Neural progenitor cell (in vitro differentiated cells): ENCODE measurements at regions not wholly inside any gene's neighbourhood (a gene's known extent, or its start where the extent isn't known, plus 50 kb on each side); places are given as distances from the start of the nearest gene placed in this dataset.
A peak's percentile ranks its signal among the peaks of the same experiment; 100 is the strongest.

ENCODE experiments used
- DNase-seq: peaks from one replicate; pipeline ENCODE4 v3.0.0-alpha.2; 2016; ENCODE audit warnings: low spot score
- H2AFZ ChIP-seq: fragments of 200-600 bp; sonication (generic); replicated peaks from 2 replicates; pipeline ENCODE4 v1.6.1; 2016; ENCODE audit warnings: antibody characterized with exemption
- H3F3A ChIP-seq: fragments of 200-600 bp; sonication (generic); 2 replicates; pipeline ENCODE4 v1.6.1; 2016; ENCODE audit warnings: antibody characterized with exemption, low read depth
- H3K27ac ChIP-seq: fragments of 200-600 bp; sonication (generic); 2 replicates; pipeline ENCODE4 v1.5.1; 2016; ENCODE audit warnings: mild to moderate bottlenecking
- H3K27me3 ChIP-seq: fragments of 200-600 bp; sonication (generic); 2 replicates; pipeline ENCODE4 v1.6.1; 2016; ENCODE audit warnings: mild to moderate bottlenecking, moderate library complexity
- H3K36me3 ChIP-seq: fragments of 200-600 bp; sonication (generic); 2 replicates; pipeline ENCODE4 v1.5.1; 2016
- H3K4me1 ChIP-seq: fragments of 200-600 bp; sonication (generic); 2 replicates; pipeline ENCODE4 v1.6.1; 2016; ENCODE audit warnings: mixed run types
- H3K4me2 ChIP-seq: fragments of 200-600 bp; sonication (generic); 2 replicates; pipeline ENCODE4 v1.6.1; 2016
- H3K4me3 ChIP-seq: fragments of 200-600 bp; sonication (generic); 2 replicates; pipeline ENCODE4 v1.5.1; 2016
- H3K79me2 ChIP-seq: fragments of 200-600 bp; sonication (generic); 2 replicates; pipeline ENCODE4 v1.6.1; 2016; ENCODE audit warnings: low read depth
- H3K9ac ChIP-seq: fragments of 200-600 bp; sonication (generic); 2 replicates; pipeline ENCODE4 v1.6.1; 2016
- H3K9me3 ChIP-seq: fragments of 200-600 bp; sonication (generic); 2 replicates; pipeline ENCODE4 v1.5.1; 2016; ENCODE audit warnings: low read depth
- H4K20me1 ChIP-seq: fragments of 200-600 bp; sonication (generic); 2 replicates; pipeline ENCODE4 v1.6.1; 2016; ENCODE audit warnings: low read depth
- H3K27ac Mint-ChIP-seq: 3 replicates; pipeline ENCODE4 v1.8.0; 2021; ENCODE audit warnings: mixed read lengths
- H3K27me3 Mint-ChIP-seq: 2 replicates; pipeline ENCODE4 v1.8.0; 2022; ENCODE audit warnings: low read depth, mild to moderate bottlenecking, inconsistent platforms, moderate library complexity, mixed read lengths; ENCODE audit not compliant: insufficient read depth
- H3K36me3 Mint-ChIP-seq: 3 replicates; pipeline ENCODE4 v1.8.0; 2021; ENCODE audit warnings: mixed read lengths
- H3K4me1 Mint-ChIP-seq: 3 replicates; pipeline ENCODE4 v1.8.0; 2021; ENCODE audit warnings: mixed read lengths
- H3K4me3 Mint-ChIP-seq: 3 replicates; pipeline ENCODE4 v1.8.0; 2021; ENCODE audit warnings: mild to moderate bottlenecking, moderate library complexity, mixed read lengths
- H3K9me3 Mint-ChIP-seq: 3 replicates; pipeline ENCODE4 v1.8.0; 2020; ENCODE audit warnings: mixed read lengths
- CTCF ChIP-seq: fragments of 200-600 bp; sonication (generic); IDR thresholded peaks from 2 replicates; pipeline ENCODE4 v1.5.1; 2017; ENCODE audit warnings: antibody characterized with exemption, mild to moderate bottlenecking
- EZH2 ChIP-seq: fragments of 200-600 bp; sonication (generic); IDR thresholded peaks from 2 replicates; pipeline ENCODE4 v1.6.1; 2017; ENCODE audit warnings: antibody characterized with exemption, mild to moderate bottlenecking, moderate library complexity
- EZH2phosphoT487 ChIP-seq: fragments of 200-600 bp; sonication (generic); IDR thresholded peaks from 2 replicates; pipeline ENCODE4 v1.6.1; 2017; ENCODE audit warnings: antibody characterized with exemption

- no peak for TF ChIP-seq EZH2phosphoT487
- TF ChIP-seq CTCF = no peak
- TF ChIP-seq EZH2 = no peak
- H3K4me3 Mint-ChIP-seq = no peak overlapping the region
Measured at GRCh38 chr5:90166816-90167215, 242.7 kb downstream of the CETN3 start.

GRCh38 chr5:90162324-90162723 is 247.2 kb downstream of the CETN3 start:
- peaks cover 3% of the 10 kb centered on the region for H3K27me3 Mint-ChIP-seq

More at GRCh38 chr5:90166816-90167215, 242.7 kb downstream of the CETN3 start:
- Histone ChIP-seq H3K36me3 (no peaks in the 10 kb centered on the region), H3K9me3 (no peaks in the 10 kb centered on the region), H3K27me3 (no peaks in the 10 kb centered on the region), H3K27ac (no peak overlapping the region), H3F3A (peaks cover 21% of the 10 kb centered on the region), H2AFZ (no peak overlapping the region), H3K4me2 (no peak overlapping the region), H3K4me1 (peaks cover 18% of the 10 kb centered on the region), H3K4me3 (no peak overlapping the region), H4K20me1 (no peaks in the 10 kb centered on the region), H3K9ac (no peak overlapping the region), H3K79me2 (no peaks in the 10 kb centered on the region)
- DNase-seq = no peak
- H3K9me3 Mint-ChIP-seq = no peaks in the 10 kb centered on the region
- H3K27ac Mint-ChIP-seq = no peak overlapping the region
- no peaks in the 10 kb centered on the region for H3K36me3 Mint-ChIP-seq
- peaks cover 9% of the 10 kb centered on the region for H3K4me1 Mint-ChIP-seq
- H3K27me3 Mint-ChIP-seq = no peaks in the 10 kb centered on the region

GRCh38 chr5:90161414-90161813 is 248.1 kb downstream of the CETN3 start:
- Histone ChIP-seq H2AFZ (no peak overlapping the region), H3K27ac (no peak overlapping the region), H3K4me2 (no peak overlapping the region), H3F3A (peaks cover 22% of the 10 kb centered on the region), H3K4me1 (peaks cover 20% of the 10 kb centered on the region), H4K20me1 (no peaks in the 10 kb centered on the region), H3K36me3 (no peaks in the 10 kb centered on the region), H3K9me3 (no peaks in the 10 kb centered on the region), H3K9ac (no peak overlapping the region), H3K4me3 (no peak overlapping the region), H3K79me2 (no peaks in the 10 kb centered on the region), H3K27me3 (no peaks in the 10 kb centered on the region)
- no peaks in the 10 kb centered on the region for H3K36me3 Mint-ChIP-seq
- H3K9me3 Mint-ChIP-seq = no peaks in the 10 kb centered on the region
- DNase-seq = peak; percentile 57
- H3K27me3 Mint-ChIP-seq = peaks cover 3% of the 10 kb centered on the region
- TF ChIP-seq EZH2phosphoT487 = no peak
- no peak for TF ChIP-seq EZH2
- TF ChIP-seq CTCF = peak; percentile 48
- peaks cover 13% of the 10 kb centered on the region for H3K4me1 Mint-ChIP-seq
- no peak overlapping the region for H3K27ac Mint-ChIP-seq
- no peak overlapping the region for H3K4me3 Mint-ChIP-seq

More at GRCh38 chr5:90162324-90162723, 247.2 kb downstream of the CETN3 start:
- no peaks in the 10 kb centered on the region for H4K20me1 ChIP-seq
- Mint-ChIP-seq H3K4me1 (peaks cover 13% of the 10 kb centered on the region), H3K36me3 (no peaks in the 10 kb centered on the region), H3K27ac (no peak overlapping the region), H3K4me3 (no peak overlapping the region), H3K9me3 (no peaks in the 10 kb centered on the region)
- H3K27me3 ChIP-seq = no peaks in the 10 kb centered on the region
- no peak overlapping the region for H3K4me2 ChIP-seq
- peaks cover 22% of the 10 kb centered on the region for H3F3A ChIP-seq
- H3K4me1 ChIP-seq = peaks cover 18% of the 10 kb centered on the region
- TF ChIP-seq EZH2phosphoT487 (no peak), CTCF (no peak), EZH2 (no peak)
- H2AFZ ChIP-seq = no peak overlapping the region
- H3K79me2 ChIP-seq = no peaks in the 10 kb centered on the region
- peak; percentile 10 for DNase-seq
- H3K4me3 ChIP-seq = no peak overlapping the region
- H3K36me3 ChIP-seq = no peaks in the 10 kb centered on the region
- no peak overlapping the region for H3K9ac ChIP-seq
- H3K9me3 ChIP-seq = no peaks in the 10 kb centered on the region
- no peak overlapping the region for H3K27ac ChIP-seq
